Breast epithelium (tissue), 4 donors: ENCODE measurements at regions not wholly inside any gene's neighbourhood (a gene's known extent, or its start where the extent isn't known, plus 50 kb on each side); places are given as distances from the start of the nearest gene placed in this dataset.

Source experiments
- DNase-seq, 2 donors: peaks; one replicate each; pipeline ENCODE4 v3.0.0-alpha.2; 2019; ENCODE audit warnings: low spot score in 2 of 2
- H3K27ac ChIP-seq, 2 donors: fragments of 200-600 bp; sonication (generic) in 1 of 2; one replicate each; pipeline ENCODE4 v1.5.1; 2016 to 2019; ENCODE audit warnings: mild to moderate bottlenecking in 1 of 2
- H3K27me3 ChIP-seq, 2 donors: fragments of 200-600 bp; sonication (generic) in 1 of 2; one replicate each; pipeline versions ENCODE4 v1.5.1 to v1.6.0; 2017 to 2019; ENCODE audit warnings: control low read depth in 1 of 2, mild to moderate bottlenecking in 1 of 2
- H3K36me3 ChIP-seq: fragments of 200-600 bp; one replicate; pipeline ENCODE4 v1.5.1; 2019
- H3K4me1 ChIP-seq, 2 donors: fragments of 200-600 bp; sonication (generic); one replicate each; pipeline ENCODE4 v1.5.1; 2016 to 2019; ENCODE audit warnings: control low read depth in 1 of 2
- H3K4me3 ChIP-seq, 3 donors: fragments of 200-600 bp; sonication (generic); 1 replicate in 2 of 3; 2 replicates in 1 of 3; pipeline ENCODE4 v1.5.1; 2016 to 2019; ENCODE audit warnings: mild to moderate bottlenecking in 3 of 3, moderate library complexity in 2 of 3
- H3K9me3 ChIP-seq, 2 donors: fragments of 200-600 bp; sonication (generic) in 1 of 2; one replicate each; pipeline ENCODE4 v1.5.1; 2016 to 2019; ENCODE audit warnings: control low read depth in 1 of 2
- POLR2A ChIP-seq: fragments of 450-650 bp; IDR thresholded peaks from one replicate; pipeline ENCODE4 v1.6.1; 2016; ENCODE audit warnings: antibody characterized with exemption, mild to moderate bottlenecking, moderate library complexity
- POLR2AphosphoS5 ChIP-seq, 3 donors: sonication (generic); formaldehyde crosslinking; IDR thresholded peaks; one replicate each; pipeline ENCODE4 v1.6.1; 2017; ENCODE audit warnings: antibody characterized with exemption in 3 of 3
- intact Hi-C: fragments of 100-400 bp; cut with DNase I; formaldehyde crosslinking; loops from one replicate; pipeline ENCODE4 v1.15.1; 2023; ENCODE audit warnings: low total_unique reads
- TF ChIP-seq, protein P1 (sequence below), 3 donors: fragments of 450-650 bp; IDR thresholded peaks; one replicate each; pipeline ENCODE4 v1.5.1; 2016 to 2017; ENCODE audit warnings: antibody characterized with exemption in 3 of 3, mild to moderate bottlenecking in 3 of 3, moderate library complexity in 3 of 3

DNA sequence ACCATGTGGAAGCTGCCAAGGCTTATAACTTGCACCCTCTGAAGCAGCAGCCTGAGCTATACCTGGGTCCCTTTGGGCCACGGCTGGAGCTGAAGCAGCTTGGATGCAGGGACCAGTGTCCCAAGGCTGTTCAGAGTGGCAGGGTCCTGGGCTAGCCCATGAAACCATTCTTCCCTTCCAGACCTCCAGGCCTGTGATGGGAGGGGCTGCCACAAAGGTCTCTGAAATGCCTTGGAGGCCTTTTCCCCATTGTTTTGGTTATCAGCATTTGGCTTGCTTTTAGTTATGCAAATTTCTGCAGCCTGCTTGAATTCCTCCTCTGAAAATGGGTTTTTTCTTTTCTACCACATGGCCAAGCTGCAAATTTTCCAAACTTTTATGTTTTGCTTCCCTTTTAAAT, 433.7 kb upstream of the ACO1 start:
- Histone ChIP-seq H3K36me3 (peaks cover 4% of the 10 kb centered on the region), H3K9me3 (peaks cover 0 to 23% of the 10 kb centered on the region in 2 donors), H3K27ac (no peak overlapping the region), H3K4me1 (no peaks in the 10 kb centered on the region), H3K27me3 (no peaks in the 10 kb centered on the region), H3K4me3 (no peak overlapping the region)
- intact Hi-C loops = no loop called here
- TF ChIP-seq POLR2AphosphoS5 (IDR thresholded peaks at IDR 0.05) (no peak), POLR2A (no peak)
- TF ChIP-seq, protein P1, sequence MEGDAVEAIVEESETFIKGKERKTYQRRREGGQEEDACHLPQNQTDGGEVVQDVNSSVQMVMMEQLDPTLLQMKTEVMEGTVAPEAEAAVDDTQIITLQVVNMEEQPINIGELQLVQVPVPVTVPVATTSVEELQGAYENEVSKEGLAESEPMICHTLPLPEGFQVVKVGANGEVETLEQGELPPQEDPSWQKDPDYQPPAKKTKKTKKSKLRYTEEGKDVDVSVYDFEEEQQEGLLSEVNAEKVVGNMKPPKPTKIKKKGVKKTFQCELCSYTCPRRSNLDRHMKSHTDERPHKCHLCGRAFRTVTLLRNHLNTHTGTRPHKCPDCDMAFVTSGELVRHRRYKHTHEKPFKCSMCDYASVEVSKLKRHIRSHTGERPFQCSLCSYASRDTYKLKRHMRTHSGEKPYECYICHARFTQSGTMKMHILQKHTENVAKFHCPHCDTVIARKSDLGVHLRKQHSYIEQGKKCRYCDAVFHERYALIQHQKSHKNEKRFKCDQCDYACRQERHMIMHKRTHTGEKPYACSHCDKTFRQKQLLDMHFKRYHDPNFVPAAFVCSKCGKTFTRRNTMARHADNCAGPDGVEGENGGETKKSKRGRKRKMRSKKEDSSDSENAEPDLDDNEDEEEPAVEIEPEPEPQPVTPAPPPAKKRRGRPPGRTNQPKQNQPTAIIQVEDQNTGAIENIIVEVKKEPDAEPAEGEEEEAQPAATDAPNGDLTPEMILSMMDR (IDR thresholded peaks at IDR 0.05) = no peak
- no peak for DNase-seq

DNA sequence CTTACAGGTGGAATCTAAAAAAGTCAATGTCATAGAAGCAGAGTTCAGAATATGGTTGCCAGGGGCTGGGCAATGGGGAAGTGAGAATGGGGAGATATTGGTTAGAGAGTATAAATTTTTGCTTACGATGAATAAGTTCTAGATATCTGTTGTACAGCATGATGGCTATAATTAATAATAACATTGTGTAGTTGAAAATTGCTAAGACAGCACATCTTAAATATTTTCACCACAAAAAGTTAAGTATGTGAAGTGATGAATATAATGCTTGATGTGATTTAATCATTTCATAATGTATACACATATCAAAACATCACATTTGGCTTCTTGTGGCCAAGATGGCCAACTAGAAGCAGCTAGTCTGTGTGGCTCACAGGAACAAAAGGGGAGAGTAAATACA, 425.9 kb upstream of the ACO1 start:
- no peak for TF ChIP-seq POLR2A
- TF ChIP-seq, protein P1 (IDR thresholded peaks at IDR 0.05) = no peak
- H3K9me3 ChIP-seq = peaks cover 24 to 66% of the 10 kb centered on the region in 2 donors

DNA sequence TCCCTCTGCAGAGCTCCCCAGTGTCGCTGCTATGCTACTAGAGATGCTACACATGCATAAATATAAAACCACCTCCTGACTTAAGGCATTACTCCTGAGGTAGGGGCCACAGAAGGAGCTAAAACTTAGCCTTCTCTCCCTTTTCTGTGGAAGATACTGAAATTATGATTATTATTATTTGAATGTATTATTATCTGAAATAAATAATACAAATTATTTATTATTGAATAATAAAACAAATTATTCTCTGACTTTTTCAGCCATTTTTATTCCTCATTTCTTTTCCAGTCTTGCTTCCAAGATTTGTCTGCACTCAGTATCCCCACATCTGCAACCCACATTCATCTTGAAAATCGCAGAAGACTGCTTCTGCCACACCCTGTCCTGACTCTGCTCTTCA, 414.9 kb upstream of the ACO1 start:
- Histone ChIP-seq H3K36me3 (no peaks in the 10 kb centered on the region), H3K4me1 (no peaks in the 10 kb centered on the region), H3K9me3 (peaks cover 0 to 3% of the 10 kb centered on the region in 2 donors), H3K4me3 (no peak overlapping the region), H3K27me3 (no peaks in the 10 kb centered on the region), H3K27ac (no peak overlapping the region)
- no peak for DNase-seq
- TF ChIP-seq, protein P1 (IDR thresholded peaks at IDR 0.05) = no peak
- no peak for TF ChIP-seq POLR2AphosphoS5 (IDR thresholded peaks at IDR 0.05)
- intact Hi-C loops = no loop called here

More for the DNA sequence above, 425.9 kb upstream of the ACO1 start:
- H3K4me3 ChIP-seq = no peak overlapping the region
- no peak for DNase-seq
- H3K4me1 ChIP-seq = no peaks in the 10 kb centered on the region
- H3K36me3 ChIP-seq = peaks cover 4% of the 10 kb centered on the region
- H3K27ac ChIP-seq = no peak overlapping the region
- H3K27me3 ChIP-seq = peaks cover 0 to 2% of the 10 kb centered on the region in 2 donors
- intact Hi-C loops = no loop called here

DNA sequence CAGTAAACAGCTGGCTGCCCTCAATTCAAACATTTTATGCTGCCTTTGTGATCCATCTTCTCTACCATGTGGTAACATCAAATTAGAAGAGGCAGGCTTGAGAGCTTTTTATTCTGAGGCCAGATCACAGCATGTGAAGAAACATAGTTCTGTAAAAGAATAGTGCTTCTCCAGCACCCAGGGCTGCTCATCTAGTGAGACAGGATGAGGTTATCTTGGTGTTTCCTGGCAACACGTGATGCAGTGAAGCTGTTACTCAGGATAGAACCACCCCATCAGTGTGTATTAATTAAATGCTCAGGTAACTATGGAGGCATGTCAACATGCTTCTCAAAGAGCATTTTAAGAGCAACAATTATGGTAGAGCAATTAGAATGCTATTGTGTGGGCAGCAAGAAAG, 400.5 kb upstream of the ACO1 start:
- no peak for DNase-seq
- peaks cover 11 to 17% of the 10 kb centered on the region in 2 donors for H3K9me3 ChIP-seq
- no peaks in the 10 kb centered on the region for H3K27me3 ChIP-seq
- H3K36me3 ChIP-seq = no peaks in the 10 kb centered on the region
- no peak for TF ChIP-seq POLR2AphosphoS5 (IDR thresholded peaks at IDR 0.05)
- TF ChIP-seq POLR2A = no peak
- TF ChIP-seq, protein P1 (IDR thresholded peaks at IDR 0.05) = no peak
- no peak overlapping the region for H3K4me3 ChIP-seq
- no peaks in the 10 kb centered on the region for H3K4me1 ChIP-seq
- intact Hi-C loops = no loop called here
- H3K27ac ChIP-seq = no peak overlapping the region

DNA sequence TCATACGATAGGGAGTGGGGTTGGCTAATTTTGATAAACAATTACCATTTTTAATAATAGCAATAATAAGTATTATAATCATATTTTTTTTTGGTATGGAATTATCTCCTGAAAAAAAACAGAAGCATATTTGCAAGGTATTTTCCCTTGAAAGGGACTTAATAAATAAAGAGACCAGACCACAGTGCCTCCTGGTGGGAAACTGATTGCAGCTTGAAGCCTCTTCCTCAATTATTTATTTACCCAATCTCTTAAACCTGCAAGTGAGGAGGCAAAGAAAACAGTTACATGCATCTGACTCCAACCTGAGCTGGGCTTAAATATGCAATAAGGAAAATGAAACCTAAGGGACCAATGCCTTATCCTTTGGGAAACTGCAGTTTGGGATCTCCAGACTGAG, 388.1 kb upstream of the ACO1 start:
- no peak for DNase-seq
- TF ChIP-seq POLR2A = no peak
- no peak for TF ChIP-seq POLR2AphosphoS5 (IDR thresholded peaks at IDR 0.05)
- TF ChIP-seq, protein P1 (IDR thresholded peaks at IDR 0.05) = no peak
- H3K36me3 ChIP-seq = no peaks in the 10 kb centered on the region
- H3K27ac ChIP-seq = no peak overlapping the region
- intact Hi-C loops = no loop called here
- H3K27me3 ChIP-seq = no peaks in the 10 kb centered on the region
- no peak overlapping the region for H3K4me3 ChIP-seq
- no peaks in the 10 kb centered on the region for H3K4me1 ChIP-seq
- peaks cover 0 to 6% of the 10 kb centered on the region in 2 donors for H3K9me3 ChIP-seq
